ENCODE measurements at regions not wholly inside any gene's neighbourhood (a gene's known extent, or its start where the extent isn't known, plus 50 kb on each side); places are given as distances from the start of the nearest gene placed in this dataset.

GRCh38 chr2:118696786-118697465 is 150.5 kb downstream of the EN1 start:
- DNase-seq = no peak

GRCh38 chr2:118693287-118693822 is 154.1 kb downstream of the EN1 start:
- no peak for DNase-seq

GRCh38 chr2:118689874-118690273 is 157.6 kb downstream of the EN1 start:
- no peak for DNase-seq

- no peak for DNase-seq
Measured at GRCh38 chr2:118689456-118689855, 158.0 kb downstream of the EN1 start.

GRCh38 chr2:118689033-118689432 is 158.4 kb downstream of the EN1 start:
- no peak for DNase-seq

GRCh38 chr2:118687698-118688097 is 159.8 kb downstream of the EN1 start:
- DNase-seq = no peak

GRCh38 chr2:118687192-118687591 is 160.3 kb downstream of the EN1 start:
- no peak for DNase-seq

GRCh38 chr2:118686346-118686745 is 161.1 kb downstream of the EN1 start:
- no peak for DNase-seq

GRCh38 chr2:118683460-118683859 is 164.0 kb downstream of the EN1 start:
- DNase-seq = no peak

GRCh38 chr2:118678985-118679384 is 168.5 kb downstream of the EN1 start:
- DNase-seq = no peak

- DNase-seq = no peak
Measured at GRCh38 chr2:118677546-118677945, 169.9 kb downstream of the EN1 start.

- no peak for DNase-seq
Measured at GRCh38 chr2:118675531-118675930, 171.9 kb downstream of the EN1 start.

GRCh38 chr2:118672571-118673158 is 174.8 kb downstream of the EN1 start:
- no peak for DNase-seq

GRCh38 chr2:118671701-118672454 is 175.6 kb downstream of the EN1 start:
- DNase-seq = no peak

GRCh38 chr2:118670838-118671237 is 176.6 kb downstream of the EN1 start:
- DNase-seq = no peak

GRCh38 chr2:118670276-118670675 is 177.2 kb downstream of the EN1 start:
- no peak for DNase-seq

GRCh38 chr2:118669654-118670053 is 177.8 kb downstream of the EN1 start:
- DNase-seq = no peak

- no peak for DNase-seq
Measured at GRCh38 chr2:118668431-118669424, 178.7 kb downstream of the EN1 start.

GRCh38 chr2:118667964-118668363 is 179.5 kb downstream of the EN1 start:
- no peak for DNase-seq

- DNase-seq = no peak
Measured at GRCh38 chr2:118667348-118667747, 180.1 kb downstream of the EN1 start.

GRCh38 chr2:118665784-118666529 is 181.5 kb downstream of the EN1 start:
- no peak for DNase-seq

- DNase-seq = no peak
Measured at GRCh38 chr2:118661179-118661578, 186.3 kb downstream of the EN1 start.
